Fibroblast of lung (primary cell): ENCODE measurements at regions not wholly inside any gene's neighbourhood (a gene's known extent, or its start where the extent isn't known, plus 50 kb on each side); places are given as distances from the start of the nearest gene placed in this dataset.

Experiments
- DNase-seq, 2 donors: peaks; one replicate each; pipeline versions ENCODE4 v3.0.0 to v3.0.0-alpha.2; 2010; ENCODE audit warnings: low read depth in 2 of 2
- H2AFZ ChIP-seq: 2 replicates; pipeline ENCODE4 v1.5.1; 2012; ENCODE audit warnings: low read length, control low read depth, inconsistent platforms
- H3K27ac ChIP-seq: 2 replicates; pipeline ENCODE4 v1.5.1; 2011; ENCODE audit warnings: low read length, control low read depth; ENCODE audit not compliant: insufficient read depth
- H3K27me3 ChIP-seq: 2 replicates; pipeline ENCODE4 v1.5.1; 2011; ENCODE audit warnings: mild to moderate bottlenecking, low read length; ENCODE audit not compliant: control insufficient read depth, insufficient read depth
- H3K36me3 ChIP-seq: 2 replicates; pipeline ENCODE4 v1.5.1; 2011; ENCODE audit warnings: low read length; ENCODE audit not compliant: control insufficient read depth, insufficient read depth
- H3K4me1 ChIP-seq: 2 replicates; pipeline ENCODE4 v1.5.1; 2011; ENCODE audit warnings: low read length; ENCODE audit not compliant: control insufficient read depth, insufficient read depth; ENCODE audit errors: extremely low read depth
- H3K4me2 ChIP-seq: 2 replicates; pipeline ENCODE4 v1.5.1; 2011; ENCODE audit warnings: low read length, control low read depth; ENCODE audit not compliant: insufficient read depth; ENCODE audit errors: extremely low read depth
- H3K4me3 ChIP-seq, 4 experiments: fragments of 200-600 bp in 1 of 4; sonication (generic) in 1 of 4; replicated peaks in 1 of 4; 2 replicates each; pipeline ENCODE4 v1.5.1; 2011 to 2016; ENCODE audit warnings: low read length in 4 of 4, low read depth in 3 of 4, mild to moderate bottlenecking in 3 of 4, control low read depth in 2 of 4, inconsistent platforms in 1 of 4, mixed read lengths in 1 of 4; ENCODE audit not compliant: insufficient read depth in 1 of 4; ENCODE audit errors: control extremely low read depth in 1 of 4
- H3K79me2 ChIP-seq: 2 replicates; pipeline ENCODE4 v1.5.1; 2012; ENCODE audit warnings: mild to moderate bottlenecking, low read length, inconsistent platforms; ENCODE audit not compliant: control insufficient read depth, insufficient read depth
- H3K9ac ChIP-seq: 2 replicates; pipeline ENCODE4 v1.5.1; 2011; ENCODE audit warnings: mild to moderate bottlenecking, low read length, control low read depth; ENCODE audit not compliant: insufficient read depth
- H3K9me3 ChIP-seq: 2 replicates; pipeline ENCODE4 v1.5.1; 2012; ENCODE audit warnings: low read depth, low read length; ENCODE audit not compliant: control insufficient read depth, insufficient read depth
- H4K20me1 ChIP-seq: 2 replicates; pipeline ENCODE4 v1.5.1; 2011; ENCODE audit warnings: low read length; ENCODE audit not compliant: control insufficient read depth, insufficient read depth; ENCODE audit errors: extremely low read depth
- CTCF ChIP-seq, 2 donors: IDR thresholded peaks in 1 of 2; conservative IDR thresholded peaks in 1 of 2; 1 replicate in 1 of 2; 2 replicates in 1 of 2; pipeline ENCODE4 v1.5.1; 2011 to 2012; ENCODE audit warnings: low read length in 2 of 2, control low read depth in 1 of 2, inconsistent platforms in 1 of 2, low read depth in 1 of 2, mild to moderate bottlenecking in 1 of 2
- EZH2 ChIP-seq: IDR thresholded peaks from 2 replicates; pipeline ENCODE4 v1.5.1; 2012; ENCODE audit warnings: low read length, control low read depth, mild to moderate bottlenecking; ENCODE audit errors: missing control alignments

- Histone ChIP-seq H3K9me3 (no peaks in the 10 kb centered on the region), H3K36me3 (no peaks in the 10 kb centered on the region), H3K4me1 (no peaks in the 10 kb centered on the region), H3K4me3 (no peak overlapping the region), H3K27me3 (no peaks in the 10 kb centered on the region), H4K20me1 (no peaks in the 10 kb centered on the region), H3K4me2 (no peak overlapping the region), H3K27ac (no peak overlapping the region), H3K79me2 (no peaks in the 10 kb centered on the region), H2AFZ (no peak overlapping the region), H3K9ac (no peak overlapping the region)
- no peak for TF ChIP-seq CTCF (conservative IDR thresholded peaks at IDR 0.05 in 1 of 2, IDR thresholded peaks at IDR 0.05 in 1 of 2; ENCODE audit: low read depth in 1 of 2, low read length in 2 of 2)
- no peak for TF ChIP-seq EZH2
- no peak for DNase-seq
Observed at GRCh38 chr20:43248341-43248740, 58.6 kb upstream of the PTPRT start.

- H3K4me3 ChIP-seq: no peak overlapping the region
- H2AFZ ChIP-seq: no peak overlapping the region
- H3K9ac ChIP-seq: no peak overlapping the region
- no peaks in the 10 kb centered on the region for H3K9me3 ChIP-seq
- H3K4me2 ChIP-seq: no peak overlapping the region
- H4K20me1 ChIP-seq: no peaks in the 10 kb centered on the region
- TF ChIP-seq CTCF (conservative IDR thresholded peaks at IDR 0.05 in 1 of 2, IDR thresholded peaks at IDR 0.05 in 1 of 2; ENCODE audit: low read depth in 1 of 2, low read length in 2 of 2): no peak
- TF ChIP-seq EZH2: no peak
- H3K27ac ChIP-seq: no peak overlapping the region
- no peaks in the 10 kb centered on the region for H3K27me3 ChIP-seq
- H3K36me3 ChIP-seq: no peaks in the 10 kb centered on the region
- no peak for DNase-seq
- no peaks in the 10 kb centered on the region for H3K4me1 ChIP-seq
- no peaks in the 10 kb centered on the region for H3K79me2 ChIP-seq
Observed at GRCh38 chr20:43247361-43247760, 57.7 kb upstream of the PTPRT start.

- Histone ChIP-seq H3K4me1 (no peaks in the 10 kb centered on the region), H4K20me1 (no peaks in the 10 kb centered on the region), H3K79me2 (no peaks in the 10 kb centered on the region), H3K27me3 (no peaks in the 10 kb centered on the region), H3K36me3 (no peaks in the 10 kb centered on the region), H3K9me3 (no peaks in the 10 kb centered on the region), H3K4me3 (no peak overlapping the region), H2AFZ (no peak overlapping the region), H3K9ac (no peak overlapping the region), H3K27ac (no peak overlapping the region), H3K4me2 (no peak overlapping the region)
- DNase-seq: no peak
- no peak for TF ChIP-seq EZH2
- no peak for TF ChIP-seq CTCF (conservative IDR thresholded peaks at IDR 0.05 in 1 of 2, IDR thresholded peaks at IDR 0.05 in 1 of 2; ENCODE audit: low read depth in 1 of 2, low read length in 2 of 2)
Observed at GRCh38 chr20:43244647-43245046, 54.9 kb upstream of the PTPRT start.
